HG02571 (cell line): ENCODE measurements at regions not wholly inside any gene's neighbourhood (a gene's known extent, or its start where the extent isn't known, plus 50 kb on each side); places are given as distances from the start of the nearest gene placed in this dataset.
A peak's percentile ranks its signal among the peaks of the same experiment; 100 is the strongest.

Source experiments
- ATAC-seq: cut with Tn5 transposase; IDR thresholded peaks from one replicate; pipeline ENCODE4 v1.9.1; 2021; ENCODE audit warnings: mild to moderate bottlenecking, moderate library complexity; ENCODE audit not compliant: unreplicated experiment

DNA sequence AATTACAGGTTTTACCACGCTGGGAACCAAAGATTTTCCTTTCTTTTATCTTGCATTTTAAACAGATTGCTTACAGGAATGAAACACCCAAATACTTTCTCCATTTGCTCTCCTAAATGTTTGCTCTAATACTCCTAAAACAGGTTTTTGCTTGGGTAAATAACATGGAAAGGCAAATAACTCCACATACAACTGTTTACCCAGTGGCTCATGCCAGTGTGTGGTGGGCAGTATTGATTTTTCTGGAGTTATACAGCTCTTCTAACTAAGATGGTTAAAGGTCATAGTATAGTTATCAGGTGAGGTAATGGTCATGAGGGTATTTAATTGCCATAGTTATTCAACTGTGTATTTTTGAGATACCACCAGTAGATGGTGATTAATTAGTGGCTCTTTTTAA lies 61.2 kb upstream of the RAB27B start:
- no peak for ATAC-seq

DNA sequence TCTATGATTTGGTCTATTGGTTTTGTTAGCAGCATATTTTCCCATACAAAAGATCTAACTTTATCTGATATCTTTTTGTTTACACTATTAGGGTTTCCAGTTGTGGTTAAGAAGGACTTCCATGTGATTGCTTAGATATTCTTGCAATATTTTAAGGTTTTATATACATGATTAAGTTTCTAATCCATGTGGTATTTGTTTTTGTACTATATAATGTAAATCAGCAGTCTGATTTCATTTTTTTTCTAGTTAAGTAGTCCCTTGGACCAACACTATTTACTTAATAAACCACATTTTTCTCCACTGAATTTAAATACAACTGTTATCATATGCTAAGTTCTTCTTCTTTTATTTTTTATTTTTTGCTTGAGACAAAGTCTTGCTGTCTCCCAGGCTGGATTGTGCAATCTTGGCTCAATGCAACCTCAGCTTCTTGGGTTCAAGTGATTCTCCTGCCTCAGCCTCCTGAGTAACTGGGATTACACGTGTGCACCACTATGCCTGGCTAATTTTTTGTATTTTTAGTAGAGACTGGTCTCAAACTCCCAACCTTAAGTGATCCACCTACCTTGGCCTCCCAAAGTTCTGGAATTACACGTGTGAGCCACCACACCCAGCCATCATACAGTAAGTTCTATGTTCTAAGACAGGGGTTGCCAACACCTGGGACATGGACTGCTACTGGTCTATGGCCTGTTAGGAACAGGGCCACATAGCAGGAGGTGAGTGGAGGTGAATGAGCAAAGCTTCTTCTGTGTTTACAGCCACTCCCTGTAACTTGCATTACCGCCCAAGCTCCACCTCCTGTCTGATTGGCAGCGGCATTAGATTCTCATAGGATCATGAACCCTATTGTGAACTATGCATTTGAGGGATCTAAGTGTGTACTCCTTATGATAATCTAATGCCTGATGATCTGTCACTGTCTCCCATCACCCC lies 58.5 kb upstream of the RAB27B start:
- ATAC-seq = no peak

DNA sequence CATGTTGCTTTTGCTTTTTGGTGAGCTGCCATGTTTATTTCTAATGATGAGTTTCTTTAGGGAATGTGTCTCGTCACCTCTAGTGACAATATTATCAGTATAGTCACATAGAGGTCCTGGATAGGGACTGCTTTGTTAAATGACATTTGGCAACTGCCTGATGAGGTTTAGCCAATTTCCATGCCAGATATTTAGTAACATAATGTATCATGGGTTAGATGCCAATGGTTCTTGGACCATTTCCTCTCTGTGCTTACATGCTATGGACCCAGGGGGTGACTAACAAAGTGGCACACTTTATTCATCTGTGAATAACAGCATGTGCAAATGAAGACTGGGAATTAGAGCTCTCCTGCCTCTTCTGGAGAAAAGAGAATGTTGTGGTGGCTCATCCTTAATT lies 56.2 kb upstream of the RAB27B start:
- ATAC-seq = no peak

DNA sequence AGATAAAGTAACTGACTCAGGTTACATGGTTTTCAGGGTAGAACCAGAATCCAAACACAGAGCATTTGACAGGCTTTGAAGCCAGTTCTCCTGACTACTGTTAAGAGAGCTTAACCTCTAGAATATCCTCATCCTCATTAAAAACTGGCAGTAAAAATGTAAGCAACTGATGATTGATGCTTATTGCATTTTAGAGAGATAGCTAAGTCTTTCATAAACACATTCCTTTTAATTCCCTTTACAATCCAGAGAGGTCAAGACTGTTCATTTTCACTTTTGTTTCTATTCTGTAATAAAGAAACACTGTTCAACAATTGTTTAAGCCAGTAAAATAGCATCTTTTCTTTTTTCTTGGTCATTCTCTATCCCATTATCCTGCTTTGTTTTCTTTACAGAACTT lies 53.9 kb upstream of the RAB27B start:
- ATAC-seq = no peak

DNA sequence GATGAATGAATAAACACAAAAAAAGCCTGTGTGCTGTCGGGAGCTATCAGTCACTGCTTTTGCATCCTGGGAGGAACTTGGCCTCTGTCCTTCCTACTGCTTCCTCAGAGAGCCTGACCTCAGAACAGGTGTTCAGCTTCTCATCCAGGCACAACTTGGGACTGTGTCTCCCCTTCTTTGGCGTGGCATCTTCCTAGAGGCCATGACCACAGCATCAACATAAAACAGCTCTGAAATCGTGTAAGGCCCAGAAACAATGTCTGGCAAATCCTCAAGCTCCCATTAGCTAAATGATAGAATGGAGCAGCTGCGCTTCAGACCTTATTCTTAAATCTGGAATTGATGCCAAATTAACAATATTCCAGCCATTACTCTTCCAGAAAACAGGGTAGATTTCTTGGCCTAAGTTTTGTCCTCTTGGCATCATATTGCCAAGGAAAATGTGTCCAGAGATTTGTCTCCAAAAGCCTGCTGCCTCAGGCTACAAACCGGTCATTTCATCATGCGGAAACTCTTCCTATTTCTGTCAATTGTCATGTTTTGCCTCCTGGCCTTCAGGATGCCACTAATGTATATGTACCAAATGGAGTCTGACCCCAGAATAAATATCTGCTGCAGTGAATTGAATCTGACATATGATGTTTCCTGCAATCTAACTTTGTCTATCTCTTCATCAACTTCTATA lies 53.2 kb upstream of the RAB27B start:
- no peak for ATAC-seq

DNA sequence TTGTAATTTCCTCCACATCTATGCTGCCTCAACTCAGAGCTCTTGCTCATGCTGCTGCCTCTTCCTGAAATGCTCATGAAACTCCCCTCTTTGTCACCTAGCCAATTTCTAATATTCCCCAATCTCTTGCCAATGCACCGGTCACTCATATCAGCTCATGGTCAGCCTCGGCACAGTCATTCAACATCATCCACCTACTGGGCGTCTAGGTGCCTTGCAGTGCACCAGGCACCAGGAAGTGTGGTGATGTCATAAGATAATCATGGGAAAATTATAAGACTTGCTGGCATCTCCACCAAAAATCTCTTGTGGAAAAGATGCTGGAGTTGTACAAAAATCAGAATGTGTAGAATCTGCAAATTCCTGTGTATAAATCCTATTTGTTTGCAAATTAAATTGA lies 52.6 kb upstream of the RAB27B start:
- no peak for ATAC-seq

DNA sequence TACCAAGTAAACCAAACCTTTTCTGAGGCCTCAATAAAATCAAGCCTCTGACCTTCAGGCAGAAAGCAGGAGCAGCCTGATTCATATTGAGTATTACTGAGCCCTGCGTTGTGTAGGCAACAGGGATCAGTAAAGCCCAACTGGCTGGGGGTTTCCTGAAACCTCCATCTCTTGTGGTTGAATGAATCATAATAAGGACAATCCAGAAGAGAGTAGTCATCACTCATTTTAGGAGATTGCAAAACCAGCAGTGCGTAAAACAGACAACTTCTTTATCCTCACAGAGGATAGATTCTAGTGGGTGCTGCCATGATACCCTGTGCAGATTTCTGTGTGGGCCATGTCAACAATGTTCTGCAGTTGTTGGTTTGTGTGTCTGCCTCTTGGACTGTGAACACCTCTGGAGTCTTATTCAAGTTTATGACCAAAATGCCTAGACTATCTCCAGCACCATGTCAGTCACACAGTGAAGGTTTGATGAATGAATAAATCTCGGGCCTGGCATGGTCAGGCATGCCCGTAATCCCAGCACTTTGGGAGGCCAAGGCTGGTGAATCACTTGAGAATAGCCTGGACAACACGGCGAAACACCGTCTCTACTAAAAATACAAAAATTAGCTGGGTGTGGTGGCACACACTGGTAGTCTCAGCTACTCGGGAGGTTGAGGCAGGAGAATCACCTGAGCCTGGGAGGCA lies 51.8 kb upstream of the RAB27B start:
- peak; percentile 61 for ATAC-seq

DNA sequence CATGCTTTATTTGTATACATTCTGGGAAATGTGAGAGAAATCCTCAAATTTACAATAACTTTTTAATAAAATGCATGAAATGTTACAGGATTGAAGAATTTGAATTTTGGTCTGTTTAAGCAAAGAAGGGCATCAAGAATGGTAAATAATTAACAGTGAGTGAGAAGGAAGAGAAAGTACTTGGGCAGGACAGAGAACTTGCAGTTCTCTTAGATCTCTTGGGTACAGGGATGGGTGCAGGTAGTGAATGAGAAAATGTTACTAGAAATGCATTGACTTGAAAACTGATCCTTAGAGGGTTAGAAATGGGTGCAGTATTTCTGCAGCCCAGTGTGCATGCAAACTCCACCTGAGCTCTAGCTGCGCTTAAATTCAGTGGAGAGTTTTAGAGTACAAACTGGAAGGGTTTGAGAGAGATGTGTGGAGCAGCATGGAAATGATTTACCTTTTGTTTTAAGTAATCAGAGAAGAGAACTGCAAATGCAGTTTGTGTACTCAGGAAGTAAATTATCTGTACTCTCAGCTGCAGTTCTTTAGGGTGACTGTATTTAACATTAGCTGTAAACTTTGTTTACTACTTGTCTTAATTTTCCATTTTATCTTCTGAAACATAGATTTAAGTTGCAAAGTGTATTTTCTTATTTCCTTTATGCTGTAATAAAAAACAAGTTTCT lies 51.0 kb upstream of the RAB27B start:
- ATAC-seq = no peak

DNA sequence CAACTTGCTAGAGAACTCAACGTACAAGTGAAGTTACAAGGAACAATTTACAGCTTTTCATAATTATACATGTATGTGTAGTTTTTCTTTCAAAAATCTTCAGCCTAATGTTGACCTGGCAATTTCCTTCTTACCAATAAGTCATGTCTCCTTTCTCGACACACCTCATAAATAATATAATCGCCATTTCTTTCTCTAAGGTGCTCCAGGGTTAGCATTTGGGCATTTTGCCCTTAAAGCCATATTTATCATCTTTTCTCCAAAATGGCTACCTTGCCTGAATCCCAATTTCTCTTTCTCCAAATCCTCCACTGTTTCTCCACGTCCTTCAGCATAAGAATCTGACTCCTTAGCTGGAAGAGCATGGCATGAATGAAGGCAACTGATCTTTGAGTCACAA lies 50.3 kb upstream of the RAB27B start:
- ATAC-seq = no peak
